Gastrocnemius medialis (tissue), 4 donors: ENCODE measurements at regions not wholly inside any gene's neighbourhood (a gene's known extent, or its start where the extent isn't known, plus 50 kb on each side); places are given as distances from the start of the nearest gene placed in this dataset.

Experiments used
- ATAC-seq, 2 donors: fragments of 150-250 bp; one replicate each; pipeline ENCODE4 v1.9.1; 2016
- DNase-seq, 2 donors: peaks; one replicate each; pipeline ENCODE4 v3.0.0-alpha.2; 2019
- H3K27ac ChIP-seq, 4 donors: fragments of 200-600 bp; sonication (generic); 1 replicate in 1 of 4; 2 replicates in 3 of 4; pipeline ENCODE4 v1.5.1; 2016 to 2018; ENCODE audit warnings: mild to moderate bottlenecking in 2 of 4, moderate library complexity in 1 of 4
- H3K27me3 ChIP-seq, 3 donors: fragments of 200-600 bp; sonication (generic) in 2 of 3; 1 replicate in 1 of 3; 2 replicates in 2 of 3; pipeline versions ENCODE4 v1.5.1 to v1.6.0; 2016 to 2019; ENCODE audit warnings: mild to moderate bottlenecking in 1 of 3, moderate library complexity in 1 of 3
- H3K36me3 ChIP-seq, 2 donors: fragments of 200-600 bp; sonication (generic) in 1 of 2; one replicate each; pipeline ENCODE4 v1.5.1; 2017 to 2018
- H3K4me1 ChIP-seq, 2 donors: fragments of 200-600 bp; sonication (generic) in 1 of 2; one replicate each; pipeline ENCODE4 v1.5.1; 2016 to 2017; ENCODE audit warnings: mild to moderate bottlenecking in 2 of 2
- H3K4me3 ChIP-seq, 4 donors: fragments of 200-600 bp; sonication (generic) in 3 of 4; 1 replicate in 1 of 4; 2 replicates in 3 of 4; pipeline ENCODE4 v1.5.1; 2016 to 2019; ENCODE audit warnings: mild to moderate bottlenecking in 2 of 4
- H3K9me3 ChIP-seq, 3 donors: fragments of 200-600 bp; sonication (generic) in 2 of 3; 1 replicate in 1 of 3; 2 replicates in 2 of 3; pipeline ENCODE4 v1.5.1; 2016 to 2019
- CTCF ChIP-seq, 5 experiments: fragments of 450-650 bp in 3 of 5; fragments of 200-600 bp in 2 of 5; sonication (generic) in 2 of 5; IDR thresholded peaks in 4 of 5; conservative IDR thresholded peaks in 1 of 5; 1 replicate in 4 of 5; 2 replicates in 1 of 5; pipeline ENCODE4 v1.5.1; 2016 to 2019; ENCODE audit warnings: antibody characterized with exemption in 5 of 5, mild to moderate bottlenecking in 3 of 5, moderate library complexity in 3 of 5
- POLR2A ChIP-seq, 2 donors: fragments of 450-650 bp; IDR thresholded peaks; one replicate each; pipeline ENCODE4 v1.6.1; 2017; ENCODE audit warnings: antibody characterized with exemption in 2 of 2, mild to moderate bottlenecking in 2 of 2, moderate library complexity in 2 of 2
- in situ Hi-C, 4 donors: fragments of 200-750 bp; cut with MboI; loops; one replicate each; pipeline versions ENCODE4 v1.15.0 to v1.8.0; 2017; ENCODE audit warnings: low sequenced_read_pairs in 4 of 4
- intact Hi-C: fragments of 100-400 bp; cut with DNase I; formaldehyde crosslinking; loops from one replicate; pipeline ENCODE4 v1.15.1; 2023; ENCODE audit warnings: low total_unique reads

- no peaks in the 10 kb centered on the region for H3K27me3 ChIP-seq
- no peaks in the 10 kb centered on the region for H3K4me1 ChIP-seq
- no peaks in the 10 kb centered on the region for H3K9me3 ChIP-seq
- intact Hi-C loops (no loop called here), in situ Hi-C loops (no loop called here)
- TF ChIP-seq CTCF (IDR thresholded peaks at IDR 0.05 in 4 of 5, conservative IDR thresholded peaks at IDR 0.05 in 1 of 5), result no peak
- no peak for TF ChIP-seq POLR2A (IDR thresholded peaks at IDR 0.05)
- no peak for ATAC-seq
- H3K4me3 ChIP-seq, result no peak overlapping the region
- H3K36me3 ChIP-seq, result no peaks in the 10 kb centered on the region
- no peak for DNase-seq
- H3K27ac ChIP-seq, result no peak overlapping the region
These were observed 461.0 kb downstream of the TBC1D32 start for GRCh38 chr6:120873125-120873865.

GRCh38 chr6:120872262-120872578 is 462.1 kb downstream of the TBC1D32 start:
- Histone ChIP-seq H3K36me3 (no peaks in the 10 kb centered on the region), H3K4me3 (no peak overlapping the region), H3K27me3 (no peaks in the 10 kb centered on the region), H3K27ac (no peak overlapping the region), H3K4me1 (no peaks in the 10 kb centered on the region), H3K9me3 (no peaks in the 10 kb centered on the region)
- in situ Hi-C loops (no loop called here), intact Hi-C loops (no loop called here)
- TF ChIP-seq POLR2A (IDR thresholded peaks at IDR 0.05), result no peak
- ATAC-seq (no peak), DNase-seq (no peak)

GRCh38 chr6:120871416-120872261 is 462.6 kb downstream of the TBC1D32 start:
- H3K4me3 ChIP-seq, result no peak overlapping the region
- ATAC-seq, result no peak
- no peak for TF ChIP-seq POLR2A (IDR thresholded peaks at IDR 0.05)
- TF ChIP-seq CTCF (IDR thresholded peaks at IDR 0.05 in 4 of 5, conservative IDR thresholded peaks at IDR 0.05 in 1 of 5), result no peak
- no peaks in the 10 kb centered on the region for H3K9me3 ChIP-seq
- no peak for DNase-seq
- no peaks in the 10 kb centered on the region for H3K4me1 ChIP-seq
- no peak overlapping the region for H3K27ac ChIP-seq
- no peaks in the 10 kb centered on the region for H3K27me3 ChIP-seq
- intact Hi-C loops, result no loop called here
- no peaks in the 10 kb centered on the region for H3K36me3 ChIP-seq
- in situ Hi-C loops, result no loop called here

GRCh38 chr6:120869397-120869796 is 464.9 kb downstream of the TBC1D32 start:
- ATAC-seq (no peak), DNase-seq (no peak)
- Histone ChIP-seq H3K36me3 (no peaks in the 10 kb centered on the region), H3K4me3 (no peak overlapping the region), H3K4me1 (no peaks in the 10 kb centered on the region), H3K9me3 (no peaks in the 10 kb centered on the region), H3K27ac (no peak overlapping the region), H3K27me3 (no peaks in the 10 kb centered on the region)
- intact Hi-C loops (no loop called here), in situ Hi-C loops (no loop called here)
- TF ChIP-seq CTCF (IDR thresholded peaks at IDR 0.05 in 4 of 5, conservative IDR thresholded peaks at IDR 0.05 in 1 of 5), result no peak
- TF ChIP-seq POLR2A (IDR thresholded peaks at IDR 0.05), result no peak

- Histone ChIP-seq H3K36me3 (no peaks in the 10 kb centered on the region), H3K27me3 (no peaks in the 10 kb centered on the region), H3K4me1 (no peaks in the 10 kb centered on the region), H3K27ac (no peak overlapping the region), H3K9me3 (no peaks in the 10 kb centered on the region), H3K4me3 (no peak overlapping the region)
- ATAC-seq, result no peak
- intact Hi-C loops, result no loop called here
- in situ Hi-C loops, result no loop called here
- no peak for DNase-seq
- TF ChIP-seq CTCF (IDR thresholded peaks at IDR 0.05 in 4 of 5, conservative IDR thresholded peaks at IDR 0.05 in 1 of 5) (no peak), POLR2A (IDR thresholded peaks at IDR 0.05) (no peak)
These were observed 476.9 kb downstream of the TBC1D32 start for GRCh38 chr6:120857422-120857821.
